Cardiac septum (tissue), 1 donor: ENCODE measurements at regions not wholly inside any gene's neighbourhood (a gene's known extent, or its start where the extent isn't known, plus 50 kb on each side); places are given as distances from the start of the nearest gene placed in this dataset.

Experiments used
- DNase-seq: peaks from one replicate; pipeline ENCODE4 v3.0.0-alpha.2; 2020; ENCODE audit warnings: low spot score
- intact Hi-C: fragments of 100-400 bp; cut with DNase I; formaldehyde crosslinking; loops from one replicate; pipeline ENCODE4 v1.14.0; 2022
- donor health status: DM: no; HTN: no; CAD: no.

- no peak for DNase-seq
These were observed 947.0 kb upstream of the CDH2 start for GRCh38 chr18:29123706-29124530.

GRCh38 chr18:29104671-29105070, 927.7 kb upstream of the CDH2 start:
- intact Hi-C loops, result no loop called here

More at GRCh38 chr18:29123706-29124530, 947.0 kb upstream of the CDH2 start:
- intact Hi-C loops, result no loop called here

GRCh38 chr18:29104227-29104626, 927.3 kb upstream of the CDH2 start:
- intact Hi-C loops, result no loop called here
- no peak for DNase-seq

More at GRCh38 chr18:29104671-29105070, 927.7 kb upstream of the CDH2 start:
- no peak for DNase-seq

DNA sequence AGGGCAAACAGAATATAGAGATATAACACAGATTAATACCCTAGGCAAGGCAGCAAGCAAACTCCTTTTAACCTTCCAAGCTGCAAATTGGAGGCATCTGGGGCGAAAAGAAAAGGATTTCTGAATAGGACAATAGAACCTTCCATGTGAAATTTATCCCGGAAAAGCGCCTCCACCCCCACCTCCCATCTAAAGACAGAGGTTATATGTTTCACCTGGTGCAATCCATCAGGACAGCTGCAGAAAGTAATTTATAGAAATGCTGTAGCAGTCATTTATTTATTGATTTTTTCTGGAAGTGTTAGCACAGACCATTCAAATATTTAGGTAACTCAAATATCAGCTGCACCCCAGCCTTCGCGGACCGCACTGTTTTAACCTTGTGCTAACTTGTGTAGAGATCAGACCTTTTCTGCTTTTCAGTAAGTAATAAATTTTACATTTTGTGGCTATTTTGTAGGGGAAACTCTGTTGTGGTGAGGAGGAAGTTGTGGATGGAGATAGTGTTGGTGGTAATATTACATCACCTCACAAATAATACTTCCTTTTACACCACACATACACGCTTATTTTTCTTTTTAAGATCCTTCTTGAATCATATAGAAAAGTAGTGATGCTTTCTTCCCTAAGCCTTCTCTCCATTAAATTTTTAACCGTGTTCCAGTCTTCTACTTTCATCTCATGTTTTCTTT, 919.3 kb upstream of the CDH2 start:
- intact Hi-C loops, result no loop called here
- no peak for DNase-seq

DNA sequence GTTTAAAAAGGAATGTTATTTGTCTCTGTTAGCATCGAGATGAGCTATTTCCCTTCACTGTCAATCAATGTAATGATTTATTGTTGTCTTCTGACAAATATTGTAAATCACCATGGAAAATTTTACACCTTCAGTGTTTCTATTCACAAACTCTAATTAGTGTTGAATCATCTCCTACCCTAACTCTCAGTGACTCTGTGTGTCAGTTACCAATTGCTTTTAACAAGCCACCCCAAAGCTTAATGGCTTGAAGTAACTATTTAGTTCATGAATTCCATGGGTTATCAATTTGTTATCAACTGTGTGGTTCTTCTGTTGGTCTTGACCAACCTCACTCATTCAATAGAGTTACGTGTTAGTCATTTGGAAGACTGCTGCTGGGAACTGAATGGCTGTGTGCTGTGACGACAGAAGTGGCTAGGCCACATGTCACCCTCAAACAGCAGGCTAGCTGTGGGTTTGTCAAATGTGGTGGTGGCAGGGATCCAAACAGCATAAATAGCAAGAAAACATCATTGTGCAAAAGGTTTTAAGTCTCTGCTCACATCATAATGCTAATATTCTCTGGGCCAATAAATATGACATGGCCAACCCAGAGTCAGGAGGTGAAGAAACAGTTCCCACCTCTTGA, 910.8 kb upstream of the CDH2 start:
- intact Hi-C loops, result no loop called here
- DNase-seq, result no peak

GRCh38 chr18:29084120-29084519, 907.2 kb upstream of the CDH2 start:
- DNase-seq, result no peak
- intact Hi-C loops, result no loop called here

GRCh38 chr18:29083545-29083944, 906.6 kb upstream of the CDH2 start:
- intact Hi-C loops, result no loop called here
- DNase-seq, result no peak

DNA sequence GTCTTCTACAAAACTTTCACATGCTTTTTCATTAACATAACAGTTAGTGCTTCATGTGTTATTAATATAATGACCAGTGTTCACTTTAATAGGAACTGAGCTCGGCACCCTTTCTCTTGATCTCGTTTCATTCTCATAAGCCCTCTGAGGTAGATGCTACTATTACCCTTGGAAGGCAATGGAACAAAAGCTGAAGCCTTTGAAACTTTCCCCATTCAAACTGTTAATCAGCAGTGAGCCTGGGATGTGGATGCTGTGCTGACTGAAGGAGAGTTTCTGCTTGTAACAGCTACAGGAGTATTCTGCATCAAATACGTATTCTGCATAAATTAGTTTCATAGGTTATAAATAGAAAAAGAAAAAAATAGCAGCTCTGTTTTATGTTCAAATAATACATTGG, 904.0 kb upstream of the CDH2 start:
- intact Hi-C loops, result no loop called here
- no peak for DNase-seq

- intact Hi-C loops, result no loop called here
- no peak for DNase-seq
These were observed 901.3 kb upstream of the CDH2 start for GRCh38 chr18:29078273-29078672.

- intact Hi-C loops, result no loop called here
- DNase-seq, result no peak
These were observed 900.4 kb upstream of the CDH2 start for GRCh38 chr18:29077344-29077743.

DNA sequence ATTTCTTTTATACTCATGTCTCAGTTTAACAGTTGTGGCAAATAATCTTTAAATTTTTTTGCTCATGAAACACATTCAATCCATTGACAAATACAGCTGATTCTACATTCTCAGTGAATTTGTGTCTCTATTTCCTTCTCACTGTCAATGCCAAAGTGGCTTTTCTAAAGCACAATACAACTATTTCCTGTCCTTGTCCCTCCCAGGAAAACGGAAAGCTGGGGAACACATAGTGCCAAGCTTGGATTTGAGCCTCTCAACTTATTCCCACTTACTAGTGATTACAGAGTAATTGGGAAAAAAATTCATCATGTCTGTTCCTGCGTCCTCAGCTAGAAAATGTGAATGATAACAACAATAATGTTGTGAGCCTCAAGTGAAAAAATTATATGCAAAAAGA, 899.7 kb upstream of the CDH2 start:
- DNase-seq, result no peak
- intact Hi-C loops, result no loop called here

DNA sequence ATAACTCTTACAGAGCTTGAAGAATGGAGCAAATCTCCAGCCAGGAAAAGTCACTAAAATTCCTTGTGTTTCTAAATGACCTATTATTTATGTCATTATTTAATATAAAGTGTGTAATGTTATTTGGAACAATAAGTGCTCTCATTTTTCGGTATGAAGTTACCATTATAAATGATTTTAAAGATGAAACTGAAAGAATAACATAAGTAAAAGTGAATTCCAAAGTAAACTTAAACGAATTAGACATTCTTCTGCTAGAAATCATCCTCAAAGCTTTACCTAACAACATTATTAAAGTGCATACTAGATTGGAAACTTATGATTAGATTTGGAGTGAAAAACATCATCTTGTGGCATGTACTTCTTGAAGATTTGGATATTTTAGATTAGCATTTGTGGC, 897.2 kb upstream of the CDH2 start:
- no peak for DNase-seq
- intact Hi-C loops, result no loop called here

DNA sequence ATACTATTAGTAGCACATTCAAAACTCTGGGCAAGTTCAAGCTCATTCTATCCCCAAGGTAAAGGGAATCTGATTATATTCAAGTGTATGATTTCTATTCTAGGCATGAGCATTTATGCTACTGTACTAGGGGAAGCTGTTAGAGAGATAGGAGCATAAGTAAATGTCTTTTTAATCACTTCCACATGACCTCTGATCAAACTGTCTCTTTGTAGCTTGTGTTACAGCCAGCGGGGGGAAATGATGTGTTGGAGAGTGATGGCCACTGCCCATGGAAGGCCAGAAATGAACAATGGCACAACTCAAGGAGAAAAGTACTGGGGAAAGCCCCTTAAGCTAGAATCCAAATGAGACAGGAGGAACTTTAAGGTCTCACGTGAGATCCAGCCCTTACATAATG, 894.9 kb upstream of the CDH2 start:
- intact Hi-C loops, result no loop called here
- no peak for DNase-seq

GRCh38 chr18:29063346-29063745, 886.4 kb upstream of the CDH2 start:
- intact Hi-C loops, result no loop called here
- no peak for DNase-seq

DNA sequence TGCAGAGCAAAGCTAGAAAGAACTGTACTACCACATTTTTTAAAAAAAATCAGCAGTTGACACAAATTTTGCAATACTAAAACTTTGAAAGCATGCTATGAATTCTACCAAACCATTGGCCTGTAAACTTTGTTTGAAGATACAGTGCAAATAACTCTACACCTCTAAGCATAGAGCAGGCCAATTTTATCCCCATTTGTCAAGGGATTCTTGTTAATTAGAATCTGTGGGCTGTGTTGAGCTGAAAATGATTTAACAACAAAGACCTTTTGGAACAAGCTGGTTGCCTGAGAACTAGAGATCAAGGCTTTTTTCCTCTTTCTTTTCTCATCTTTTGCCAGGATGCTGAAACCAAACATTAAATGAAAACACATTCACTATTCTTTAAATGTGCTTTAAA, 886.0 kb upstream of the CDH2 start:
- intact Hi-C loops, result no loop called here

DNA sequence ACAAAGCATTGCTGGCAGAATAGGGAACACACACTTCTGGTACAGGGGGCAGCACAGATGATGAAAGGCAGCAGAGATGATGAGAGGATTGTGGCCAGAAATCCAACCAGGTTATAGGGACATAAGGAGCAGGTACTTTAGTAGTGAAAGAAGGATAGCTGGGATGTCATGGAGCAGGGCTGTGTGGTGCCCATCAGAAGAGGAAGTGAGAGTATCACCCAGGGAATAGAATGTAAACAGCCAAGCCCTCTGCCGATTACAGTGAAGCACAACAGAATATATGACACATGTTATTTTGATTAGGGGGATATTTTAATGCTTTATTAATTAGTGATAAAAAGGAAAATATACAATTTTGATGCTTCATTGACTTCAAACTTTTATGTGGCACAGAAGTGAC, 883.4 kb upstream of the CDH2 start:
- intact Hi-C loops, result no loop called here
- no peak for DNase-seq

More for the DNA sequence above, 886.0 kb upstream of the CDH2 start:
- DNase-seq, result no peak

DNA sequence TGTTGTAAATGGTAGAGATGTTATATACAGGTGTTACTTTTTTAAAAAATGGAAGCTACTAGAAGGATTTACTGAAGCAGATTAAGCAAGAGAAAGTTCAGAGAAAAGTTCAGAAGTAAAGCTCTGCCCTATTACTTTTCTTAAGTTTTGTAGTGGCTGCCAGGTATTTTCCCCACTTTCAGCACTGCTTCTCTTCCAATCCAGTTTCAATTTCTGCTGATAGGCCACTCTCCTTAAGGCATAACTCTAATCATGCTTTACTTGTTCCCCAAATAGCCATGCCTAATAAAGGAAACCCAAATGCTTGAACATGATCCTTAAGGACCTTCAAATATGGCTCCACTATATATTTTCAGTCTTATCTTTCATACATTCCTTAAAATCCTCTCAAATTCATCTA, 880.8 kb upstream of the CDH2 start:
- no peak for DNase-seq
- intact Hi-C loops, result no loop called here

- DNase-seq, result no peak
- intact Hi-C loops, result no loop called here
These were observed 879.9 kb upstream of the CDH2 start for GRCh38 chr18:29056800-29057199.

DNA sequence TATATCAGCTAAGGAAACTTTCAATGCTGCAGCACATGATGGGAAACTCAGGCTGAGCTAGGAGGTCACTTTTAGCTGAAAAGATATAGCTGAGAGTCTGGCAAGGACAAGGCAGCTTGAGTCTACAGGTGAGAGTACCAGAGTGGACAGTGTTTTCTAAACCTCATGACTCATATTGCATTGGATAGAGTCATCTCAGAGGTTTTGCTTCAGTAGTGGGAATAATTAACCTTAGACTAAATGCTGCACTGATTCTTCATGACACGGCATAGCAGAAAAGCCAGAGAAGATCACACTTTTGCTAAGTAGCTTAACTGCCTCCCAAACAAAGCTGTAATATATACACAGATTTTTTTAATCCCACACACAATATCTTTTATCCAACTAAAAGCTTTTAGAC, 865.0 kb upstream of the CDH2 start:
- intact Hi-C loops, result no loop called here

DNA sequence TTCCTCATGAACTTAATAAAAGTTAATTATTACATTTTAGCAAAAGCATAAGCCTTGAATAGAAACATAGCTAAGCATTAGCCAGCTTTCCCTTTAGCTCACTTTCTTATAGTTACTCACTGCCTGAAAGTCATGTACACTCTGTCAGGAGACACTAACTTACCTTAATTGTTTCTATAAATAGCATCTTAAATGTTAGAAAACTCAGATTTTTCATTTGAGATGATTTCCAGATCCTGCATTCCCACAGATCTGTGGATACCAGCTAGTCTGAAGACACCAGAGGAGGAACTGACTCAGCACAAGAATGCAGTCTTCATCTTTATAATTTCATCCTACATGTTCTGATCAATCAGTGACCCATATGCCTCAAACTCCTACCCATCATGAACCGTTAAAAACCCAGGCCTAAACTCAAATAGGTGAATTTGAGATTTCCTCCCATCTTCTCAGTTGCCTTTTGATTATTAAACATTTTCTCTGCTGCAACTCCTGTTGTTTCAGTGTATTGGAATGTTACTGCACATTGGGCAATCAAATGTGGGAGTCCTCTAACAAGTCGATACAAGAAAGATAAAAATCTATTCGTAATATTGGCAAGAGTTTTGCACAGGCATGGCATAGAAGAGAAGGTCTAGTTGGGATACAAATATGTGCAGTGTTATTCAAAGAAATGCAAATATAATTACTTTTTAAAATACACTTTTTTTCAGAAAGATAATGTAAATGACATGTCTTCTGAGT, 857.4 kb upstream of the CDH2 start:
- intact Hi-C loops, result no loop called here
- DNase-seq, result no peak

More for the DNA sequence above, 865.0 kb upstream of the CDH2 start:
- no peak for DNase-seq
